IMR-90 (cell line): ENCODE measurements at regions not wholly inside any gene's neighbourhood (a gene's known extent, or its start where the extent isn't known, plus 50 kb on each side); places are given as distances from the start of the nearest gene placed in this dataset.

Source experiments
- ATAC-seq: fragments of 200-7000 bp; cut with Tn5 transposase; 2 replicates; pipeline ENCODE4 v1.9.1; 2020; ENCODE audit warnings: low read depth, mild to moderate bottlenecking, moderate library complexity
- BruUV-seq: library from RNA; stranded (reverse); fragments of 400-500 nt; replicated peaks from 2 replicates; lab custom pipeline; 2021; lab: Mats Ljungman, UMichigan
- CTCF ChIA-PET: fragments of 300-600 bp; formaldehyde crosslinking; extraction: SDS; loops from one replicate; lab custom pipeline; 2021; ENCODE audit warnings: antibody characterized with exemption; lab: Yijun Ruan, JAX
- POLR2A ChIA-PET: fragments of 300-600 bp; sonication (Branson Sonifier 250); formaldehyde crosslinking; loops from one replicate; lab custom pipeline; 2022; ENCODE audit warnings: antibody characterized with exemption; ENCODE audit not compliant: unreplicated experiment; lab: Charles Lee
- DNase-seq: peaks from one replicate; pipeline ENCODE4 v3.0.0; 2013
- H2AFZ ChIP-seq: replicated peaks from 2 replicates; pipeline ENCODE3; 2013; ENCODE audit warnings: low read length, mild to moderate bottlenecking; ENCODE audit not compliant: poor library complexity
- H2AK5ac ChIP-seq: 2 replicates; pipeline ENCODE4 v1.6.1; 2013; ENCODE audit warnings: low read depth, low read length, inconsistent platforms
- H2AK9ac ChIP-seq: replicated peaks from 2 replicates; pipeline ENCODE3; 2013; ENCODE audit warnings: mild to moderate bottlenecking, low read depth, low read length, moderate library complexity; ENCODE audit not compliant: poor library complexity
- H2BK120ac ChIP-seq: 2 replicates; pipeline ENCODE4 v1.6.1; 2013; ENCODE audit warnings: low read depth, low read length, inconsistent platforms
- H2BK15ac ChIP-seq: 3 replicates; pipeline ENCODE4 v1.6.1; 2013; ENCODE audit warnings: low read depth, low read length, inconsistent platforms
- H2BK20ac ChIP-seq: 2 replicates; pipeline ENCODE4 v1.6.1; 2013; ENCODE audit warnings: low read depth, mild to moderate bottlenecking, inconsistent platforms, low read length, moderate library complexity
- H2BK5ac ChIP-seq: 2 replicates; pipeline ENCODE4 v1.6.1; 2013; ENCODE audit warnings: mild to moderate bottlenecking, low read depth, low read length, inconsistent platforms; ENCODE audit not compliant: poor library complexity, severe bottlenecking
- H3K14ac ChIP-seq: replicated peaks from 2 replicates; pipeline ENCODE4 v1.6.1; 2013; ENCODE audit warnings: low read depth, low read length, inconsistent platforms
- H3K18ac ChIP-seq: 2 replicates; pipeline ENCODE4 v1.6.1; 2013; ENCODE audit warnings: low read depth, low read length, control low read depth
- H3K23ac ChIP-seq: 2 replicates; pipeline ENCODE4 v1.6.1; 2013; ENCODE audit warnings: low read depth, low read length, inconsistent platforms
- H3K27ac ChIP-seq: 2 replicates; pipeline ENCODE4 v1.5.1; 2013; ENCODE audit warnings: mild to moderate bottlenecking, control low read depth, low read length; ENCODE audit not compliant: insufficient read depth
- H3K27me3 ChIP-seq: 2 replicates; pipeline ENCODE4 v1.6.1; 2013; ENCODE audit warnings: low read length; ENCODE audit not compliant: control insufficient read depth, insufficient read depth
- H3K36me3 ChIP-seq: 2 replicates; pipeline ENCODE4 v1.6.1; 2013; ENCODE audit warnings: low read length, mixed read lengths; ENCODE audit not compliant: control insufficient read depth, insufficient read depth
- H3K4ac ChIP-seq: 2 replicates; pipeline ENCODE4 v1.6.1; 2013; ENCODE audit warnings: low read depth, low read length, inconsistent platforms
- H3K4me1 ChIP-seq: 2 replicates; pipeline ENCODE4 v1.6.1; 2013; ENCODE audit warnings: low read length, mixed read lengths; ENCODE audit not compliant: control insufficient read depth, insufficient read depth
- H3K4me2 ChIP-seq: 2 replicates; pipeline ENCODE4 v1.6.1; 2013; ENCODE audit warnings: low read depth, mild to moderate bottlenecking, control low read depth, low read length, moderate library complexity
- H3K4me3 ChIP-seq: 2 replicates; pipeline ENCODE4 v1.5.1; 2013; ENCODE audit warnings: low read depth, mild to moderate bottlenecking, control low read depth, low read length, moderate library complexity; ENCODE audit not compliant: insufficient read depth
- H3K56ac ChIP-seq: 2 replicates; pipeline ENCODE4 v1.6.1; 2013; ENCODE audit warnings: low read length, inconsistent platforms; ENCODE audit not compliant: insufficient read depth; ENCODE audit errors: extremely low read depth
- H3K79me1 ChIP-seq, 2 experiments: 2 replicates each; pipeline ENCODE4 v1.6.1; 2013; ENCODE audit warnings: low read length in 2 of 2, inconsistent platforms in 1 of 2, low read depth in 1 of 2
- H3K9ac ChIP-seq: 2 replicates; pipeline ENCODE4 v1.6.1; 2013; ENCODE audit warnings: low read depth, low read length, control low read depth
- H3K9me1 ChIP-seq: 2 replicates; pipeline ENCODE4 v1.6.1; 2013; ENCODE audit warnings: low read length, inconsistent platforms; ENCODE audit not compliant: insufficient read depth
- H3K9me3 ChIP-seq: 2 replicates; pipeline ENCODE4 v1.6.1; 2013; ENCODE audit warnings: low read length; ENCODE audit not compliant: control insufficient read depth, insufficient read depth
- H4K20me1 ChIP-seq: 2 replicates; pipeline ENCODE4 v1.6.1; 2013; ENCODE audit warnings: low read length, inconsistent platforms; ENCODE audit not compliant: insufficient read depth
- H4K5ac ChIP-seq: 2 replicates; pipeline ENCODE4 v1.6.1; 2013; ENCODE audit warnings: mild to moderate bottlenecking, low read depth, low read length, control low read depth
- H4K8ac ChIP-seq, 2 experiments: 2 replicates each; pipeline ENCODE4 v1.6.1; 2013; ENCODE audit warnings: low read depth in 2 of 2, low read length in 2 of 2, control low read depth in 1 of 2, inconsistent platforms in 1 of 2
- H4K91ac ChIP-seq: 2 replicates; pipeline ENCODE4 v1.6.1; 2013; ENCODE audit warnings: low read depth, low read length, inconsistent platforms; ENCODE audit not compliant: insufficient read depth
- CEBPB ChIP-seq: IDR thresholded peaks from 2 replicates; pipeline ENCODE4 v1.6.1; 2012; ENCODE audit warnings: low read depth, low read length, improper control_type of control experiment
- CHD1 ChIP-seq: IDR thresholded peaks from 2 replicates; pipeline ENCODE4 v1.6.1; 2012; ENCODE audit warnings: low read depth, low read length, improper control_type of control experiment
- FOS ChIP-seq: fragments of 150-350 bp; IDR thresholded peaks from 2 replicates; pipeline ENCODE4 v1.6.1; 2016; ENCODE audit warnings: low read depth, low read length
- MAFK ChIP-seq: IDR thresholded peaks from 2 replicates; pipeline ENCODE4 v1.6.1; 2012; ENCODE audit warnings: low read depth, low read length, improper control_type of control experiment
- whole genome bisulfite sequencing, 2 experiments: methylation state at CpG; one replicate each; pipeline versions ENCODE4 v1.1.5 to v1.1.7; 2013; ENCODE audit warnings: missing lambda C conversion rate in 2 of 2; ENCODE audit not compliant: insufficient read length in 1 of 2; ENCODE audit errors: extremely low coverage in 2 of 2; 5-methylcytosine and 5-hydroxymethylcytosine counted together
- dilution Hi-C: fragments of 300-500 bp; cut with HindIII; formaldehyde crosslinking; loops from one replicate; pipeline ENCODE4 v1.14.3; 2018; ENCODE audit warnings: low sequenced_read_pairs; ENCODE audit not compliant: unreplicated experiment
- in situ Hi-C: fragments of 300-500 bp; cut with MboI; formaldehyde crosslinking; loops from 3 replicates; pipeline ENCODE4 v1.14.3; 2019; ENCODE audit warnings: low sequenced_read_pairs, inconsistent platforms, mixed read lengths
- intact Hi-C: fragments of 100-400 bp; cut with micrococcal nuclease; formaldehyde crosslinking; loops from 2 replicates; pipeline ENCODE4 v1.10.0; 2022
- TF ChIP-seq, protein P1 (sequence below): conservative IDR thresholded peaks from 2 replicates; pipeline ENCODE4 v1.5.1; 2012; ENCODE audit warnings: mild to moderate bottlenecking, low read depth, low read length, improper control_type of control experiment

DNA sequence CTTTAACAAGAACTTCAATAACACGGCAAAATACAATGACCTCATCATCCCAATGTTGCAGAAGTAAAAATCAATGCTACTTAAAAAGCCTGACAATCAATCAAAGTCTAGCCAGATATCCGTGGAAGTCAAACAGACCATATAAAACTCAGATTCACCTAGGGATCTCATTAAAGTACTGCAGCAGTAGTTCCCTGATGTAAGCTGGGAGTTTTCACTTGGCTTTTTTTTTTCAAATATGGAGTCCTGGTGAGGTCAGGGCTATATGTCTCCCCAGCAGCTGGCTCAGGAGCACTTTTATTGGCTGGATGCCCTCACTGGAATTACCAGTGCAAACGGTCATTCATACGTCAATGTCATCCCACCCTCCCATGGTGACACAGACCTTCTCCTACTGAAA lies 220.6 kb upstream of the SLC30A5 start:
- no peak overlapping the region for H4K91ac ChIP-seq
- H3K4me3 ChIP-seq, result no peak overlapping the region
- no CpG with 5 or more reads among the region's 4 CpGs for WGBS, 2 experiments
- dilution Hi-C loops, result no loop called here
- H4K8ac ChIP-seq, result no peak overlapping the region
- BruUV-seq, result no TSS peak
- TF ChIP-seq MAFK (no peak), CEBPB (no peak), CHD1 (no peak), FOS (no peak)
- TF ChIP-seq, protein P1, sequence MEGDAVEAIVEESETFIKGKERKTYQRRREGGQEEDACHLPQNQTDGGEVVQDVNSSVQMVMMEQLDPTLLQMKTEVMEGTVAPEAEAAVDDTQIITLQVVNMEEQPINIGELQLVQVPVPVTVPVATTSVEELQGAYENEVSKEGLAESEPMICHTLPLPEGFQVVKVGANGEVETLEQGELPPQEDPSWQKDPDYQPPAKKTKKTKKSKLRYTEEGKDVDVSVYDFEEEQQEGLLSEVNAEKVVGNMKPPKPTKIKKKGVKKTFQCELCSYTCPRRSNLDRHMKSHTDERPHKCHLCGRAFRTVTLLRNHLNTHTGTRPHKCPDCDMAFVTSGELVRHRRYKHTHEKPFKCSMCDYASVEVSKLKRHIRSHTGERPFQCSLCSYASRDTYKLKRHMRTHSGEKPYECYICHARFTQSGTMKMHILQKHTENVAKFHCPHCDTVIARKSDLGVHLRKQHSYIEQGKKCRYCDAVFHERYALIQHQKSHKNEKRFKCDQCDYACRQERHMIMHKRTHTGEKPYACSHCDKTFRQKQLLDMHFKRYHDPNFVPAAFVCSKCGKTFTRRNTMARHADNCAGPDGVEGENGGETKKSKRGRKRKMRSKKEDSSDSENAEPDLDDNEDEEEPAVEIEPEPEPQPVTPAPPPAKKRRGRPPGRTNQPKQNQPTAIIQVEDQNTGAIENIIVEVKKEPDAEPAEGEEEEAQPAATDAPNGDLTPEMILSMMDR, result no peak
- in situ Hi-C loops, result no loop called here
- H3K79me1 ChIP-seq, result no peaks in the 10 kb centered on the region
- H4K5ac ChIP-seq, result no peak overlapping the region
- H3K36me3 ChIP-seq, result no peaks in the 10 kb centered on the region
- no peak overlapping the region for H2BK120ac ChIP-seq
- no peak overlapping the region for H2BK5ac ChIP-seq
- no peak overlapping the region for H2BK20ac ChIP-seq
- no peak overlapping the region for H3K14ac ChIP-seq
- no peak overlapping the region for H3K56ac ChIP-seq
- H2AK5ac ChIP-seq, result no peak overlapping the region
- H3K23ac ChIP-seq, result no peak overlapping the region
- no peak overlapping the region for H2BK15ac ChIP-seq
- no peak overlapping the region for H3K9ac ChIP-seq
- H3K4ac ChIP-seq, result no peak overlapping the region
- ChIA-PET CTCF (interaction anchor here (0.6 kb wide), 1 partner anchor 225 kb away, joined by 3 read pairs; no protein-coding TSS in a partner anchor), POLR2A (no interaction called here)
- H4K20me1 ChIP-seq, result no peaks in the 10 kb centered on the region
- ATAC-seq (no peak), DNase-seq (no peak)
- intact Hi-C loops, result no loop called here
- no peak overlapping the region for H3K4me2 ChIP-seq
- H3K9me3 ChIP-seq, result no peaks in the 10 kb centered on the region
- H3K4me1 ChIP-seq, result no peaks in the 10 kb centered on the region
- H3K18ac ChIP-seq, result no peak overlapping the region
- H3K27ac ChIP-seq, result no peak overlapping the region
- H3K27me3 ChIP-seq, result no peaks in the 10 kb centered on the region
- H3K9me1 ChIP-seq, result no peaks in the 10 kb centered on the region
- H2AFZ ChIP-seq, result no peak overlapping the region
- H2AK9ac ChIP-seq, result no peak overlapping the region
